Activated CD4-positive, alpha-beta T cell treated with anti-CD3 and anti-CD28 coated beads, Interleukin-2, amount 10 ng/mL, durations not matched to agents 7 days and 5 days (primary cell): ENCODE measurements at regions not wholly inside any gene's neighbourhood (a gene's known extent, or its start where the extent isn't known, plus 50 kb on each side); places are given as distances from the start of the nearest gene placed in this dataset.
"Not testable (repeated sequence)": the region's sequence is repeated elsewhere in the genome, so short reads cannot be mapped to it uniquely, and the experiment has no call there.

Experiments
- CTCF ChIA-PET: fragments of 350-600 bp; sonication (Branson Sonifier 250); formaldehyde crosslinking; loops from one replicate; lab custom pipeline; 2021; ENCODE audit warnings: antibody characterized with exemption; lab: Charles Lee
- POLR2A ChIA-PET: fragments of 350-600 bp; sonication (Branson Sonifier 250); formaldehyde crosslinking; loops from one replicate; lab custom pipeline; 2021; ENCODE audit warnings: antibody characterized with exemption; lab: Charles Lee
- DNase-seq: peaks from one replicate; pipeline ENCODE4 v3.0.0-alpha.2; 2020
- H3K27ac Mint-ChIP-seq: one replicate; pipeline ENCODE4 v1.8.0; 2021; ENCODE audit warnings: mild to moderate bottlenecking, moderate library complexity, mixed read lengths
- H3K27me3 Mint-ChIP-seq: one replicate; pipeline ENCODE4 v1.8.0; 2021; ENCODE audit warnings: mixed read lengths
- H3K36me3 Mint-ChIP-seq: one replicate; pipeline ENCODE4 v1.8.0; 2021; ENCODE audit warnings: low read depth, mixed read lengths
- H3K4me1 Mint-ChIP-seq: one replicate; pipeline ENCODE4 v1.8.0; 2021; ENCODE audit warnings: mixed read lengths
- H3K4me3 Mint-ChIP-seq: one replicate; pipeline ENCODE4 v1.8.0; 2021; ENCODE audit warnings: mild to moderate bottlenecking, moderate library complexity, mixed read lengths
- H3K9me3 Mint-ChIP-seq: one replicate; pipeline ENCODE4 v1.8.0; 2021; ENCODE audit warnings: mixed read lengths

DNA sequence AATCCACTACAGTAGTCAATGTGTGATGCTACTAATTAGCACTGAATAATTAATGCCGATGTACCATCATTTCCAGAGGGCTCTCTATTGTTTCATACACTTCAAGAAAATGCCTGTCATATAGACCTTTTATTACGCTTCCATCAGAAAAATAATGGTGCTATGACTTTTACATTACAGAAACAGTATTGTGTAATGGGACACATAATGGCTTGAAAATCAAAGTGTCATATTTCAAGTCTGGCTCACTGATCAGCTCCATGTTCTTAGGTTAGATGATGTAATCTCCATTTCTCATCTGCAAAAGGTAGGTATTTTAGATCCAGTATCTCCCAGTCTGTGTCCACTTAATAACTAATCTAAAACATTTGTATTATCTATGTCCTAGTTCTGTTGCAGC is 990.6 kb upstream of the TYRP1 start:
- DNase-seq: no peak
- no peaks in the 10 kb centered on the region for H3K4me1 Mint-ChIP-seq
- no peaks in the 10 kb centered on the region for H3K36me3 Mint-ChIP-seq
- no peak overlapping the region for H3K4me3 Mint-ChIP-seq
- no peak overlapping the region for H3K27ac Mint-ChIP-seq
- H3K27me3 Mint-ChIP-seq: no peaks in the 10 kb centered on the region
- POLR2A ChIA-PET: no interaction called here
- peaks cover 5% of the 10 kb centered on the region for H3K9me3 Mint-ChIP-seq
- CTCF ChIA-PET: no interaction called here

DNA sequence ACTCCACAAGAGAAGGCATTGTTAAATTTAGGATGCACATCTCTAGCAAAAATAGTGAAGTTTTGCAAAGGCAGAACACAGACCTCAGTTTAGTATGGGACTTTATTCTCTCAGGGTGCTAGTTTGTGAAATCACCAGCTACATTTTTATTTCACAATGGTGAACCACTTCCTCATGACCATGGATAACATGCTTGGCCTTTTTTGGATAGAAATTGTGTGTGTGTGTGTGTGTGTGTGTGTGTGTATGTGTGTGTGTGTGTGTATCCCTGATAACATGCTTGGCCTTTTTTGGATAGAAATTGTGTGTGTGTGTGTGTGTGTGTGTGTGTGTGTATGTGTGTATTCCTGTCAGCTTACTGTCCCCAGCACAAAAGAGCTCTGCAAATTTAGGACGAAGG is 989.0 kb upstream of the TYRP1 start:
- POLR2A ChIA-PET, H3K4me3 Mint-ChIP-seq, H3K36me3 Mint-ChIP-seq, CTCF ChIA-PET, H3K9me3 Mint-ChIP-seq, H3K27me3 Mint-ChIP-seq, DNase-seq, H3K27ac Mint-ChIP-seq, H3K4me1 Mint-ChIP-seq: not testable (repeated sequence)

DNA sequence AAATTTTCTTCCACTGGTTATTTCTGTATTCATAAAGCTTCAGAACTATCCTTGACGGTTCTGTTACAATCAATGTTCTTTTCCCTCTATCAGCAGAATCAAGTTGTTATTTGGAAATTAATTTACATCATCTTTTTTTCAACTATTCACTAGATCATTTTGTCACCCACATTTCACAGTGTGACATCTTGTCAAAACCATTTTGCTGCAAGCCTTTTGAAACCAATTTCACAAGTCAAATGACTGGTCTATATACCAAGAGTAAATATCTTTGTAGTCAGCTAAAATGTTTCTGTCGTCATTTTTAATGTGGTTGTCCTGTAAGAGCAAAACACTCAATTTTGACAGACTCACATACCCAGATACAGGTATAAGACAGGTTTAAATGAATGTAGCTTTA is 984.3 kb upstream of the TYRP1 start:
- no peaks in the 10 kb centered on the region for H3K36me3 Mint-ChIP-seq
- CTCF ChIA-PET: no interaction called here
- no peaks in the 10 kb centered on the region for H3K4me1 Mint-ChIP-seq
- no peaks in the 10 kb centered on the region for H3K27me3 Mint-ChIP-seq
- peaks cover 7% of the 10 kb centered on the region for H3K9me3 Mint-ChIP-seq
- no peak for DNase-seq
- H3K4me3 Mint-ChIP-seq: no peak overlapping the region
- H3K27ac Mint-ChIP-seq: no peak overlapping the region
- POLR2A ChIA-PET: no interaction called here

DNA sequence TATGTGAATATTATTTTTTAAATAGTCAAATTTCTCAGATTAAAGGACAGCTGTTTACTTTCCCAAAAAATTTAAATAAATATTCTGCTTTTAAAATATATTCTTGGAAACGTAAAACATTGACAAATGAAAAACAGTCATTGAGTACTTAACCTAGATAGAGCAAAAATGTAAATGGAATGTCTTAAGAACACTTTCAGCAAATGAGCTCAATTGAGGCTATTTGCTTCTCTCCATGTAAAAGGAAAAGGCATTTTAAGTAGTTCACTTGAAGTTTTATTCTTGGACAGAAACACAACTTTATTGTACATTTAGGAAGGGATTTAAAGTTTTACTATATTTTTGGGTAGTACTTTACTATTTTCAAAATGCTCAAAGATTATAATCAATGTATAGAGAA is 983.6 kb upstream of the TYRP1 start:
- Mint-ChIP-seq H3K4me3 (no peak overlapping the region), H3K27me3 (no peaks in the 10 kb centered on the region), H3K4me1 (no peaks in the 10 kb centered on the region), H3K9me3 (peaks cover 10% of the 10 kb centered on the region), H3K27ac (no peak overlapping the region), H3K36me3 (no peaks in the 10 kb centered on the region)
- ChIA-PET CTCF (no interaction called here), POLR2A (no interaction called here)
- no peak for DNase-seq

DNA sequence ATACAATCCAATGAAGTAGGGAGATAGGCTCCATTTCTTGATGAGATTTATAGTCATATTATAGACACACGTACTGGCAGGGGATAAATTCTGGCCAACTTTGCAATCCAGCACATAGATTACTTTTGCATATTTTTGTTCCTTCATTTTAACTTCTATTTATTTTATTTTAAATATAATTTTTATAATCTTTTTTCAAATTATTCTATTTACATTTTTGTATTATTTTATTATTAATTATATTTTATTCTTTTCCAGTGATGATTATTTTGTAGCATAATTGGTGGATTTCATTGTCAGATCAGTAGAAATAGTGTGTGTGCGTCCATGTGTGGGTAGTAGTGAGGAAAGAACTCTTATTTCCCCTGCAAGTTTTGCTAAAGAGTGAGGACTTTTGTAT is 980.1 kb upstream of the TYRP1 start:
- H3K4me1 Mint-ChIP-seq: no peaks in the 10 kb centered on the region
- no peak overlapping the region for H3K27ac Mint-ChIP-seq
- CTCF ChIA-PET: no interaction called here
- H3K27me3 Mint-ChIP-seq: no peaks in the 10 kb centered on the region
- H3K9me3 Mint-ChIP-seq: peaks cover 5% of the 10 kb centered on the region
- H3K4me3 Mint-ChIP-seq: no peak overlapping the region
- POLR2A ChIA-PET: no interaction called here
- DNase-seq: no peak
- H3K36me3 Mint-ChIP-seq: no peaks in the 10 kb centered on the region

DNA sequence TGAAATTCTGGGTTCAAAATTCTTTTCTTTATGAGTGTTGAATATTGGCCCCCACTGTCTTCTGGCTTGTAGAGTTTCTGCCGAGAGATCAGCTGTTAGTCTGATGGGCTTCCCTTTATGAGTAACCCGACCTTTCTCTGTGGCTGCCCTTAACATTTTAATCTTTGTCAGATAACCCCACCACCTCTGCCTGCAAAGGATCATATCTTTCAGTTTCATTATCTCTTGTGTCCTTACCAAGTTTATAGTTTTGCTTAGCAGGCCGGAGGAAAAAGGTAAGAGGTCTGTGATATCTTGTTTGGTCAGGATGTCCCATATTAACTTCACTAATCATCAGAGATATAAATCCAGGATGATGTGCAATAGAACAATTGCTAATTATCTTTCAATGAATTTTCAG is 970.2 kb upstream of the TYRP1 start:
- ChIA-PET POLR2A (no interaction called here), CTCF (no interaction called here)
- Mint-ChIP-seq H3K27me3 (no peaks in the 10 kb centered on the region), H3K27ac (no peak overlapping the region), H3K4me3 (no peak overlapping the region), H3K4me1 (no peaks in the 10 kb centered on the region), H3K9me3 (peaks cover 19% of the 10 kb centered on the region), H3K36me3 (no peaks in the 10 kb centered on the region)
- DNase-seq: no peak

DNA sequence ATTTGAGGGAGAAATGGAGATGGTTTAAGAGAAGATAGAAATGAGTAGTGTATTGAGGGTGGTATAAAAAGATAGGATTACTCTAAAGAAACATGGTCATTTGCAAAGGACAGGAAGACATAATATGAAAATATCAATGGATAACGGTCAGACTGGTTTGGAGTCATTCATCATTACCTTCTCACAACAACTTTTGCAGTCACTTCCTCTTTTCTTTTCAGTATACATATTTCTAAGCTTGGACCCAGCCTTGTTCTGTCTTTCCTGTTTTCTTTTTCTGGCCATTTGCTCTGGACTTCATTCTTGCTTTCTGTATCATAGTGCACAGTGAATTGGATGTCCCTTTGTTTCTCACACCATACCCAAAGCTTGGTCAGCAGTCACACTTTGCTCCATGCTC is 966.5 kb upstream of the TYRP1 start:
- H3K27me3 Mint-ChIP-seq: no peaks in the 10 kb centered on the region
- no peak overlapping the region for H3K4me3 Mint-ChIP-seq
- H3K36me3 Mint-ChIP-seq: no peaks in the 10 kb centered on the region
- DNase-seq: no peak
- POLR2A ChIA-PET: no interaction called here
- H3K27ac Mint-ChIP-seq: no peak overlapping the region
- H3K9me3 Mint-ChIP-seq: peaks cover 13% of the 10 kb centered on the region
- no peaks in the 10 kb centered on the region for H3K4me1 Mint-ChIP-seq
- CTCF ChIA-PET: no interaction called here

DNA sequence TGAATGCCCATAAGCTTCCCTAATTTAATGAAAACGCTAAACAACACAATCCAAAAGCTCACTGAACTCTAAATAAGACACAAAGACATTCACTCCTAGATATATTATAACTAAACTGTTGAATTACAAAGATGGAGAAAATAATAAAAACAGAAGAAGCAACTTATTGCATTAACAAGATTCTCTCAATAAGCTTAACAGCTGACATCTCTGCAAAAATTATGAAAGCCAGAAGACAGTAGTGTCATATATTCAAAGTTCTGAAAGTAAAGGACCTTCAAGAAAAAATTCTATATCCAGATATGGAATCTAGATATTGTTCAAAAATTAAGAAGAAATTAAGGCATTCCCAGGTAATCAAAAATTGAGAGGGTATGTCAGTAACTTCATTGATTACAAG is 957.8 kb upstream of the TYRP1 start:
- Mint-ChIP-seq H3K27me3 (no peaks in the 10 kb centered on the region), H3K4me3 (no peak overlapping the region)
- CTCF ChIA-PET: no interaction called here

DNA sequence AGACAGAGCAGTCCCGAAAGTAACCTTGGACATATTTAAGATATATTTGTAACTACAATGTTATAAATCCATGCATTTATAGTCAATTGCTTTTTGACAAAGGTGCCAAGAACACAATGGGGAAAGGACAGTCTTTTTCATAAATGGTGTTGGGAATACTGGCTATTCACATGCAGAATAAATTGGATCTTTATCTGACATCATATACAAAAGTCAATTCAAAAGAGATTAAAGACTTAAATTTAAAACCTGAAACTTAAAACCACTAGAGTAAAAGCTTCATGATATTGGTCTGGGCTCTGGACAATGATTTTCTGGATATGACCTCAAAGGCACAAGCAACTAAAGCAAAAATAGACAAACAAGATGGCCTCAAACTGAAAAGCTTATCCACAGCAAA is 950.7 kb upstream of the TYRP1 start:
- DNase-seq: no peak
- ChIA-PET POLR2A (no interaction called here), CTCF (no interaction called here)
- Mint-ChIP-seq H3K4me1 (no peaks in the 10 kb centered on the region), H3K27ac (no peak overlapping the region), H3K36me3 (no peaks in the 10 kb centered on the region), H3K27me3 (no peaks in the 10 kb centered on the region), H3K9me3 (peaks cover 7% of the 10 kb centered on the region), H3K4me3 (no peak overlapping the region)

More for the DNA sequence above, 957.8 kb upstream of the TYRP1 start:
- Mint-ChIP-seq H3K9me3 (peaks cover 14% of the 10 kb centered on the region), H3K4me1 (no peaks in the 10 kb centered on the region), H3K36me3 (no peaks in the 10 kb centered on the region), H3K27ac (no peak overlapping the region)
- POLR2A ChIA-PET: no interaction called here
- no peak for DNase-seq

DNA sequence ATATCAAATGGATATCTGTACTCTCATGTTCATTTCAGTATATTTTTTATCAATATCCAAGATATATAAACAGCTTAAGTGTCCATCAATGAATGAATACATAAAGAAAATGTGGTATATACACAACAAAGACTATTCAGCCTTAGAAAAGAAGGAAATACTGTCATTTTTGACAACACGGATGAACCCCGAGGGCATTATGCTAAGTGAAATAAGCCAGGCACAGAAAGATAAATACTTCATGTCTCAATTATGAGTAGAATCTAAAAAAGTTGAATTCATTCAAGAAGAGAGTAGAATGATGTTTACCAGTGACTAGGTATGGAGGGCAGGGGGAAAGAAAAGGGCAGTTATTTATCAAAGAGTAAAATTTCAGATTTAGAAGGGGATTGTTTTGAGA is 949.8 kb upstream of the TYRP1 start:
- CTCF ChIA-PET: no interaction called here
- POLR2A ChIA-PET: no interaction called here

DNA sequence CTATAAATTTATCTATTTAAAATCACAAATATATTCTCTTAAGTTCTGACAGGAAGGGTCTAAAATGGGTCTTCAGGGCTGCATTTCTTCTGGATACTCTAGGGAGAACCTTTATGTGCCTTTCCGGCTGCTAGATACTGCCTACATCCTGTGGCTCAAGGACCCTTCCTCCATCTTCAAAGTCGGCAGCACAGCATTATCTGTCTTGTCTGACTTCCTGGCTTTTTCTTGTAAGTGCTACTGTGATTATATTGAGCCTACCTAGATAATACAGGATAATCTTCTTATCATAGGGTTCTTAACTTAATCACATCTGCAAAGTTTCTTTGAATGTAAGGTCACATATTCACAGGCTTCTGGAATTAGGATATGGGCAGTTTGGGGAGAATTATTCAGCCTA is 943.8 kb upstream of the TYRP1 start:
- H3K9me3 Mint-ChIP-seq: peaks cover 3% of the 10 kb centered on the region

More for the DNA sequence above, 949.8 kb upstream of the TYRP1 start:
- H3K27ac Mint-ChIP-seq: no peak overlapping the region
- no peaks in the 10 kb centered on the region for H3K4me1 Mint-ChIP-seq
- DNase-seq: no peak
- no peak overlapping the region for H3K4me3 Mint-ChIP-seq
- H3K9me3 Mint-ChIP-seq: peaks cover 4% of the 10 kb centered on the region
- no peaks in the 10 kb centered on the region for H3K27me3 Mint-ChIP-seq
- no peaks in the 10 kb centered on the region for H3K36me3 Mint-ChIP-seq

DNA sequence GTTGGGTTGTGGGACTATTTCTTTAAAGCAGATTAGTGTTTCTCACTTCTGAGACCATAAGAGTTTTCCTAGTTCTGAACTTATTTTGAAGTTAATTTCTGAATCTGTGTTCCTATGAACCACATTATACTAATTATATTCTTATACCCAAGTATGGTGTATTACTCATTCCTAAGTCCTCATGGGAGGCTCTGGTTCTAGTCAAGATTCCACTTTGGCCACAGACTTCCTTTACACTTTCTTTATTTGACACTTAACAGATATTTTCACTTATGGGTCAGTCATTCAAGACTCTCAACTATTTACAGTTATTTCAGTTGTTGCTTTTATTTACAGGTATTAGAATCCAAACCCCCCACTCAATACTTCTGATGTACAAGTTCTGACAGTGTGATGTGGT is 937.2 kb upstream of the TYRP1 start:
- H3K27me3 Mint-ChIP-seq: no peaks in the 10 kb centered on the region
- DNase-seq: no peak
- H3K27ac Mint-ChIP-seq: no peak overlapping the region
- peaks cover 5% of the 10 kb centered on the region for H3K9me3 Mint-ChIP-seq
- ChIA-PET POLR2A (no interaction called here), CTCF (no interaction called here)
- H3K4me1 Mint-ChIP-seq: no peaks in the 10 kb centered on the region
- H3K4me3 Mint-ChIP-seq: no peak overlapping the region
- H3K36me3 Mint-ChIP-seq: no peaks in the 10 kb centered on the region

More for the DNA sequence above, 943.8 kb upstream of the TYRP1 start:
- H3K4me1 Mint-ChIP-seq: no peaks in the 10 kb centered on the region
- no peak overlapping the region for H3K4me3 Mint-ChIP-seq
- CTCF ChIA-PET: no interaction called here
- no peaks in the 10 kb centered on the region for H3K36me3 Mint-ChIP-seq
- DNase-seq: no peak
- no peak overlapping the region for H3K27ac Mint-ChIP-seq
- POLR2A ChIA-PET: no interaction called here
- no peaks in the 10 kb centered on the region for H3K27me3 Mint-ChIP-seq

DNA sequence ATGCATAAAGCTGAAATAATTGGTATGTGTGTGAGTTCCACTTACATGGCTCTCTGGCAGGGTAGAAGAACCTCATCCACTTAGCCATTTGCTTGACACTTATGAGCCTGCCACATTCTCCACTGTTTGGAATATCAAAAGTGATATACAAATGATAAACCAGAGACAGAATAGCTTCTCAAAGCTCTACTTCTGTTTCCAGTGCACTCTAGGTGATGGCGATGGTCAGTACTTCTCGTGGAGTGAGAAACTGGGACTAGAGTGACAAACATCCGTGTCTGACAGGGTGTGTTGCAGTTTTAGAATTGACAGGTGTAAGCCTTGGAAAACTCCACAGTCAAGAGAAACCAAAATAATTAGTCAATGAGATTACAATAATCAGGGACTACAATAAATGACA is 935.8 kb upstream of the TYRP1 start:
- ChIA-PET CTCF (no interaction called here), POLR2A (no interaction called here)
- no peak overlapping the region for H3K4me3 Mint-ChIP-seq
- no peaks in the 10 kb centered on the region for H3K4me1 Mint-ChIP-seq
- H3K27me3 Mint-ChIP-seq: no peaks in the 10 kb centered on the region
- no peak for DNase-seq
- H3K9me3 Mint-ChIP-seq: peaks cover 5% of the 10 kb centered on the region
- no peak overlapping the region for H3K27ac Mint-ChIP-seq
- no peaks in the 10 kb centered on the region for H3K36me3 Mint-ChIP-seq

DNA sequence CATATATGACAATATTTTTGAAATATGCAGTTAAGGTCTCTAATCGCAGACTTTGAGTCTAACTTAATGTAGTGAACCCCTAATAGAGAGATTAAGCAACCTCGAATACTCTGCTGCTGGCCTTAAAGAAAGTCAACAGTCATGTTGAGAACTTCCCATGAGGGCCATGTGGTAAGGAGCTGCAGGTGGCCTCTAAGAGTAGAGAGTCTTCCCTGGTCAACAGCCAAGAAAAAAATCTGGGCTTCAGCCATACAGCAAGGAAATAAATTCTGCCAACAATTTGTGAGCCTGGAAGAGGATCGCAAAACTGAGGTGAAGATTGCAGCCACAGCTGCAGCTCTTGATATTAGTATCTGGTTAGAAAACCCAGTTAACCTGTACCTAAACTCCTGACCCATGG is 935.2 kb upstream of the TYRP1 start:
- ChIA-PET POLR2A (no interaction called here), CTCF (no interaction called here)
- Mint-ChIP-seq H3K27ac (no peak overlapping the region), H3K9me3 (peaks cover 5% of the 10 kb centered on the region), H3K36me3 (no peaks in the 10 kb centered on the region), H3K27me3 (no peaks in the 10 kb centered on the region), H3K4me3 (no peak overlapping the region), H3K4me1 (no peaks in the 10 kb centered on the region)
- DNase-seq: no peak
